IMR-90 (cell line): ENCODE measurements at regions not wholly inside any gene's neighbourhood (a gene's known extent, or its start where the extent isn't known, plus 50 kb on each side); places are given as distances from the start of the nearest gene placed in this dataset.

Experiments
- ATAC-seq: fragments of 200-7000 bp; cut with Tn5 transposase; 2 replicates; pipeline ENCODE4 v1.9.1; 2020; ENCODE audit warnings: low read depth, mild to moderate bottlenecking, moderate library complexity
- BruUV-seq: library from RNA; stranded (reverse); fragments of 400-500 nt; replicated peaks from 2 replicates; lab custom pipeline; 2021; lab: Mats Ljungman, UMichigan
- CTCF ChIA-PET: fragments of 300-600 bp; formaldehyde crosslinking; extraction: SDS; loops from one replicate; lab custom pipeline; 2021; ENCODE audit warnings: antibody characterized with exemption; lab: Yijun Ruan, JAX
- POLR2A ChIA-PET: fragments of 300-600 bp; sonication (Branson Sonifier 250); formaldehyde crosslinking; loops from one replicate; lab custom pipeline; 2022; ENCODE audit warnings: antibody characterized with exemption; ENCODE audit not compliant: unreplicated experiment; lab: Charles Lee
- DNase-seq: peaks from one replicate; pipeline ENCODE4 v3.0.0; 2013
- H2AFZ ChIP-seq: replicated peaks from 2 replicates; pipeline ENCODE3; 2013; ENCODE audit warnings: low read length, mild to moderate bottlenecking; ENCODE audit not compliant: poor library complexity
- H2AK5ac ChIP-seq: 2 replicates; pipeline ENCODE4 v1.6.1; 2013; ENCODE audit warnings: low read depth, low read length, inconsistent platforms
- H2AK9ac ChIP-seq: replicated peaks from 2 replicates; pipeline ENCODE3; 2013; ENCODE audit warnings: mild to moderate bottlenecking, low read depth, low read length, moderate library complexity; ENCODE audit not compliant: poor library complexity
- H2BK120ac ChIP-seq: 2 replicates; pipeline ENCODE4 v1.6.1; 2013; ENCODE audit warnings: low read depth, low read length, inconsistent platforms
- H2BK15ac ChIP-seq: 3 replicates; pipeline ENCODE4 v1.6.1; 2013; ENCODE audit warnings: low read depth, low read length, inconsistent platforms
- H2BK20ac ChIP-seq: 2 replicates; pipeline ENCODE4 v1.6.1; 2013; ENCODE audit warnings: low read depth, mild to moderate bottlenecking, inconsistent platforms, low read length, moderate library complexity
- H2BK5ac ChIP-seq: 2 replicates; pipeline ENCODE4 v1.6.1; 2013; ENCODE audit warnings: mild to moderate bottlenecking, low read depth, low read length, inconsistent platforms; ENCODE audit not compliant: poor library complexity, severe bottlenecking
- H3K14ac ChIP-seq: replicated peaks from 2 replicates; pipeline ENCODE4 v1.6.1; 2013; ENCODE audit warnings: low read depth, low read length, inconsistent platforms
- H3K18ac ChIP-seq: 2 replicates; pipeline ENCODE4 v1.6.1; 2013; ENCODE audit warnings: low read depth, low read length, control low read depth
- H3K23ac ChIP-seq: 2 replicates; pipeline ENCODE4 v1.6.1; 2013; ENCODE audit warnings: low read depth, low read length, inconsistent platforms
- H3K27ac ChIP-seq: 2 replicates; pipeline ENCODE4 v1.5.1; 2013; ENCODE audit warnings: mild to moderate bottlenecking, control low read depth, low read length; ENCODE audit not compliant: insufficient read depth
- H3K27me3 ChIP-seq: 2 replicates; pipeline ENCODE4 v1.6.1; 2013; ENCODE audit warnings: low read length; ENCODE audit not compliant: control insufficient read depth, insufficient read depth
- H3K36me3 ChIP-seq: 2 replicates; pipeline ENCODE4 v1.6.1; 2013; ENCODE audit warnings: low read length, mixed read lengths; ENCODE audit not compliant: control insufficient read depth, insufficient read depth
- H3K4ac ChIP-seq: 2 replicates; pipeline ENCODE4 v1.6.1; 2013; ENCODE audit warnings: low read depth, low read length, inconsistent platforms
- H3K4me1 ChIP-seq: 2 replicates; pipeline ENCODE4 v1.6.1; 2013; ENCODE audit warnings: low read length, mixed read lengths; ENCODE audit not compliant: control insufficient read depth, insufficient read depth
- H3K4me2 ChIP-seq: 2 replicates; pipeline ENCODE4 v1.6.1; 2013; ENCODE audit warnings: low read depth, mild to moderate bottlenecking, control low read depth, low read length, moderate library complexity
- H3K4me3 ChIP-seq: 2 replicates; pipeline ENCODE4 v1.5.1; 2013; ENCODE audit warnings: low read depth, mild to moderate bottlenecking, control low read depth, low read length, moderate library complexity; ENCODE audit not compliant: insufficient read depth
- H3K56ac ChIP-seq: 2 replicates; pipeline ENCODE4 v1.6.1; 2013; ENCODE audit warnings: low read length, inconsistent platforms; ENCODE audit not compliant: insufficient read depth; ENCODE audit errors: extremely low read depth
- H3K79me1 ChIP-seq, 2 experiments: 2 replicates each; pipeline ENCODE4 v1.6.1; 2013; ENCODE audit warnings: low read length in 2 of 2, inconsistent platforms in 1 of 2, low read depth in 1 of 2
- H3K9ac ChIP-seq: 2 replicates; pipeline ENCODE4 v1.6.1; 2013; ENCODE audit warnings: low read depth, low read length, control low read depth
- H3K9me1 ChIP-seq: 2 replicates; pipeline ENCODE4 v1.6.1; 2013; ENCODE audit warnings: low read length, inconsistent platforms; ENCODE audit not compliant: insufficient read depth
- H3K9me3 ChIP-seq: 2 replicates; pipeline ENCODE4 v1.6.1; 2013; ENCODE audit warnings: low read length; ENCODE audit not compliant: control insufficient read depth, insufficient read depth
- H4K20me1 ChIP-seq: 2 replicates; pipeline ENCODE4 v1.6.1; 2013; ENCODE audit warnings: low read length, inconsistent platforms; ENCODE audit not compliant: insufficient read depth
- H4K5ac ChIP-seq: 2 replicates; pipeline ENCODE4 v1.6.1; 2013; ENCODE audit warnings: mild to moderate bottlenecking, low read depth, low read length, control low read depth
- H4K8ac ChIP-seq, 2 experiments: 2 replicates each; pipeline ENCODE4 v1.6.1; 2013; ENCODE audit warnings: low read depth in 2 of 2, low read length in 2 of 2, control low read depth in 1 of 2, inconsistent platforms in 1 of 2
- H4K91ac ChIP-seq: 2 replicates; pipeline ENCODE4 v1.6.1; 2013; ENCODE audit warnings: low read depth, low read length, inconsistent platforms; ENCODE audit not compliant: insufficient read depth
- NFE2L2 ChIP-seq: fragments of 150-350 bp; IDR thresholded peaks from 2 replicates; pipeline ENCODE4 v1.6.1; 2016; ENCODE audit warnings: low read depth, mild to moderate bottlenecking, low read length
- RAD21 ChIP-seq: IDR thresholded peaks from 2 replicates; pipeline ENCODE4 v1.6.1; 2012; ENCODE audit warnings: low read length, improper control_type of control experiment
- WGBS, 2 experiments: methylation state at CpG; one replicate each; pipeline versions ENCODE4 v1.1.5 to v1.1.7; 2013; ENCODE audit warnings: missing lambda C conversion rate in 2 of 2; ENCODE audit not compliant: insufficient read length in 1 of 2; ENCODE audit errors: extremely low coverage in 2 of 2; 5-methylcytosine and 5-hydroxymethylcytosine counted together
- dilution Hi-C: fragments of 300-500 bp; cut with HindIII; formaldehyde crosslinking; loops from one replicate; pipeline ENCODE4 v1.14.3; 2018; ENCODE audit warnings: low sequenced_read_pairs; ENCODE audit not compliant: unreplicated experiment
- in situ Hi-C: fragments of 300-500 bp; cut with MboI; formaldehyde crosslinking; loops from 3 replicates; pipeline ENCODE4 v1.14.3; 2019; ENCODE audit warnings: low sequenced_read_pairs, inconsistent platforms, mixed read lengths
- intact Hi-C: fragments of 100-400 bp; cut with micrococcal nuclease; formaldehyde crosslinking; loops from 2 replicates; pipeline ENCODE4 v1.10.0; 2022

DNA sequence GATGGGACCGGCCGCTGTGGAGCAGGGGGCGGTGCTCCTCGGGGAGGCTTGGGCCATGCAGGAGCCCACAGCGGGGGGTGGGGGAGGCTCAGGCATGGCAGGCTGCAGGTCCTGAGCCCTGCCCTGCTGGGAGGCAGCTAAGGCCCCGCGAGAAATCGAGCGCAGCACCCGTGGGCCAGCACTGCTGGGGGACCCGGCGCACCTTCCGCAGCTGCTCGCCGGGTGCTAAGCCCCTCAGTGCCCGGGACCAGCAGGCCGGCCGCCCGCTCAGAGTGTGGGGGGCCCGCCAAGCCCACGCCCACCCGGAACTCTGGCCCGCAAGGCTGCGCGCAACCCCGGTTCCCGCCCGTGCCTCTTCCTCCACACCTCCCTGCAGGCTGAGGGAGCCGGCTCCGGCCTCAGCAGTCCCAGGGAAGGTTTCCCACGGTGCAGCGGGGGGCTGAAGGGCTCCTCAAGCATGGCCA, 131.5 kb downstream of the SNX18 start:
- no peaks in the 10 kb centered on the region for H3K27me3 ChIP-seq
- H3K4me2 ChIP-seq: no peak overlapping the region
- H3K36me3 ChIP-seq: no peaks in the 10 kb centered on the region
- dilution Hi-C loops: no loop called here
- no peak overlapping the region for H2AFZ ChIP-seq
- no peak overlapping the region for H4K5ac ChIP-seq
- no peak overlapping the region for H3K23ac ChIP-seq
- no peak overlapping the region for H3K9ac ChIP-seq
- H3K14ac ChIP-seq: no peak overlapping the region
- H3K79me1 ChIP-seq: peaks cover 0 to 9% of the 10 kb centered on the region in 2 experiments; a peak in 1 of 4 replicates
- no peak for ATAC-seq
- POLR2A ChIA-PET: no interaction called here
- H3K9me1 ChIP-seq: peaks cover 12% of the 10 kb centered on the region
- H3K4ac ChIP-seq: no peak overlapping the region
- H4K20me1 ChIP-seq: no peaks in the 10 kb centered on the region; the same call in 1 of the 2 replicates
- WGBS, 2 experiments: 99% methylated on average over 11 of the region's 32 CpGs; no CpG with 5 or more reads in 1 of the 2 experiments
- H3K27ac ChIP-seq: no peak overlapping the region
- intact Hi-C loops: no loop called here
- no peak overlapping the region for H3K18ac ChIP-seq
- H3K56ac ChIP-seq: no peak overlapping the region
- TF ChIP-seq RAD21: no peak
- TF ChIP-seq NFE2L2: no peak
- H2BK120ac ChIP-seq: no peak overlapping the region
- H2AK9ac ChIP-seq: no peak overlapping the region
- CTCF ChIA-PET: no interaction called here
- no peak overlapping the region for H4K91ac ChIP-seq
- no peak overlapping the region for H2BK15ac ChIP-seq
- no TSS peak for BruUV-seq
- no peak overlapping the region for H2AK5ac ChIP-seq
- H3K4me1 ChIP-seq: peaks cover 25% of the 10 kb centered on the region
- no peak overlapping the region for H2BK20ac ChIP-seq
- no peak overlapping the region for H2BK5ac ChIP-seq
- in situ Hi-C loops: no loop called here
- H3K9me3 ChIP-seq: no peaks in the 10 kb centered on the region
- H3K4me3 ChIP-seq: no peak overlapping the region
- H4K8ac ChIP-seq: no peak overlapping the region
- DNase-seq: no peak
